ENCODE measurements at regions not wholly inside any gene's neighbourhood (a gene's known extent, or its start where the extent isn't known, plus 50 kb on each side); places are given as distances from the start of the nearest gene placed in this dataset.

GRCh38 chr22:45069925-45070324 is 60.1 kb upstream of the PHF21B start:
- no peak for TF ChIP-seq POLR2A (IDR thresholded peaks at IDR 0.05; ENCODE audit: low read depth, low read length)
- no peak for TF ChIP-seq POLR2AphosphoS5 (IDR thresholded peaks at IDR 0.05; ENCODE audit: low read depth, low read length)
- TF ChIP-seq TAF1 (IDR thresholded peaks at IDR 0.05; ENCODE audit: low read depth, low read length) = no peak
- no peak for TF ChIP-seq PAX5 (IDR thresholded peaks at IDR 0.05; ENCODE audit: insufficient read depth, low read length, severe bottlenecking)
